IPS-18a (cell line): ENCODE measurements at regions not wholly inside any gene's neighbourhood (a gene's known extent, or its start where the extent isn't known, plus 50 kb on each side); places are given as distances from the start of the nearest gene placed in this dataset.

ENCODE experiments used
- H3K27ac ChIP-seq: one replicate; pipeline ENCODE4 v1.5.1; 2013; ENCODE audit warnings: low read length
- H3K27me3 ChIP-seq: one replicate; pipeline ENCODE4 v1.6.1; 2013; ENCODE audit warnings: mild to moderate bottlenecking, low read length; ENCODE audit not compliant: control insufficient read depth, insufficient read depth
- H3K36me3 ChIP-seq: one replicate; pipeline ENCODE4 v1.6.1; 2013; ENCODE audit warnings: low read depth, low read length; ENCODE audit not compliant: control insufficient read depth
- H3K4me1 ChIP-seq: one replicate; pipeline ENCODE4 v1.6.1; 2013; ENCODE audit warnings: low read depth, low read length; ENCODE audit not compliant: control insufficient read depth
- H3K4me3 ChIP-seq: one replicate; pipeline ENCODE4 v1.5.1; 2013; ENCODE audit warnings: low read length
- H3K9ac ChIP-seq: one replicate; pipeline ENCODE4 v1.6.1; 2013; ENCODE audit warnings: mild to moderate bottlenecking, low read length, moderate library complexity
- H3K9me3 ChIP-seq: one replicate; pipeline ENCODE4 v1.6.1; 2013; ENCODE audit warnings: low read depth, low read length; ENCODE audit not compliant: control insufficient read depth

GRCh38 chr2:173750353-173750801 lies 214.8 kb downstream of the SP3 start:
- H3K36me3 ChIP-seq: no peaks in the 10 kb centered on the region
- H3K4me3 ChIP-seq: no peak overlapping the region
- H3K27me3 ChIP-seq: no peaks in the 10 kb centered on the region
- H3K9me3 ChIP-seq: no peaks in the 10 kb centered on the region
- no peak overlapping the region for H3K9ac ChIP-seq
- no peak overlapping the region for H3K27ac ChIP-seq
- peaks cover 51% of the 10 kb centered on the region for H3K4me1 ChIP-seq

GRCh38 chr2:173750831-173751230 lies 214.3 kb downstream of the SP3 start:
- H3K27me3 ChIP-seq: no peaks in the 10 kb centered on the region
- H3K9me3 ChIP-seq: no peaks in the 10 kb centered on the region
- peaks cover 51% of the 10 kb centered on the region for H3K4me1 ChIP-seq
- no peaks in the 10 kb centered on the region for H3K36me3 ChIP-seq
- H3K4me3 ChIP-seq: no peak overlapping the region
- no peak overlapping the region for H3K9ac ChIP-seq
- H3K27ac ChIP-seq: no peak overlapping the region

GRCh38 chr2:173751245-173751975 lies 213.8 kb downstream of the SP3 start:
- no peak overlapping the region for H3K9ac ChIP-seq
- H3K27me3 ChIP-seq: no peaks in the 10 kb centered on the region

GRCh38 chr2:173752152-173752551 lies 213.0 kb downstream of the SP3 start:
- H3K27me3 ChIP-seq: no peaks in the 10 kb centered on the region
- H3K9ac ChIP-seq: no peak overlapping the region
- peaks cover 43% of the 10 kb centered on the region for H3K4me1 ChIP-seq
- no peak overlapping the region for H3K4me3 ChIP-seq
- no peaks in the 10 kb centered on the region for H3K36me3 ChIP-seq
- no peak overlapping the region for H3K27ac ChIP-seq
- H3K9me3 ChIP-seq: no peaks in the 10 kb centered on the region

More at GRCh38 chr2:173751245-173751975, 213.8 kb downstream of the SP3 start:
- no peaks in the 10 kb centered on the region for H3K36me3 ChIP-seq
- no peak overlapping the region for H3K27ac ChIP-seq
- H3K4me1 ChIP-seq: peaks cover 50% of the 10 kb centered on the region
- no peaks in the 10 kb centered on the region for H3K9me3 ChIP-seq
- no peak overlapping the region for H3K4me3 ChIP-seq

- Histone ChIP-seq H3K9ac (no peak overlapping the region), H3K27me3 (no peaks in the 10 kb centered on the region), H3K4me1 (peaks cover 45% of the 10 kb centered on the region), H3K36me3 (no peaks in the 10 kb centered on the region), H3K9me3 (no peaks in the 10 kb centered on the region), H3K4me3 (no peak overlapping the region), H3K27ac (no peak overlapping the region)
Observed at GRCh38 chr2:173753441-173753840, 211.7 kb downstream of the SP3 start.

- Histone ChIP-seq H3K27me3 (no peaks in the 10 kb centered on the region), H3K4me3 (no peak overlapping the region), H3K9me3 (no peaks in the 10 kb centered on the region), H3K4me1 (peaks cover 45% of the 10 kb centered on the region), H3K27ac (no peak overlapping the region), H3K9ac (no peak overlapping the region), H3K36me3 (no peaks in the 10 kb centered on the region)
Observed at GRCh38 chr2:173754165-173754564, 211.0 kb downstream of the SP3 start.

GRCh38 chr2:173754837-173755236 lies 210.3 kb downstream of the SP3 start:
- Histone ChIP-seq H3K4me3 (no peak overlapping the region), H3K4me1 (peaks cover 45% of the 10 kb centered on the region), H3K36me3 (no peaks in the 10 kb centered on the region), H3K27ac (no peak overlapping the region), H3K9me3 (no peaks in the 10 kb centered on the region), H3K27me3 (no peaks in the 10 kb centered on the region), H3K9ac (no peak overlapping the region)

- H3K9me3 ChIP-seq: no peaks in the 10 kb centered on the region
- H3K4me3 ChIP-seq: no peak overlapping the region
- no peaks in the 10 kb centered on the region for H3K36me3 ChIP-seq
- no peak overlapping the region for H3K27ac ChIP-seq
- H3K4me1 ChIP-seq: peaks cover 39% of the 10 kb centered on the region
- H3K27me3 ChIP-seq: no peaks in the 10 kb centered on the region
- no peak overlapping the region for H3K9ac ChIP-seq
Observed at GRCh38 chr2:173755798-173756197, 209.4 kb downstream of the SP3 start.

GRCh38 chr2:173759959-173760358 lies 205.2 kb downstream of the SP3 start:
- Histone ChIP-seq H3K9me3 (no peaks in the 10 kb centered on the region), H3K4me1 (peaks cover 37% of the 10 kb centered on the region), H3K9ac (peak overlapping the region; percentile 21), H3K27me3 (no peaks in the 10 kb centered on the region), H3K27ac (no peak overlapping the region), H3K36me3 (no peaks in the 10 kb centered on the region), H3K4me3 (no peak overlapping the region)

GRCh38 chr2:173760553-173760952 lies 204.6 kb downstream of the SP3 start:
- H3K4me3 ChIP-seq: no peak overlapping the region
- no peaks in the 10 kb centered on the region for H3K36me3 ChIP-seq
- H3K4me1 ChIP-seq: peaks cover 37% of the 10 kb centered on the region
- H3K9me3 ChIP-seq: no peaks in the 10 kb centered on the region
- no peak overlapping the region for H3K9ac ChIP-seq
- H3K27ac ChIP-seq: no peak overlapping the region
- H3K27me3 ChIP-seq: no peaks in the 10 kb centered on the region

GRCh38 chr2:173761603-173762119 lies 203.5 kb downstream of the SP3 start:
- Histone ChIP-seq H3K4me3 (no peak overlapping the region), H3K9ac (no peak overlapping the region), H3K36me3 (no peaks in the 10 kb centered on the region), H3K27me3 (no peaks in the 10 kb centered on the region), H3K4me1 (peaks cover 37% of the 10 kb centered on the region), H3K27ac (no peak overlapping the region), H3K9me3 (no peaks in the 10 kb centered on the region)

- Histone ChIP-seq H3K4me3 (no peak overlapping the region), H3K4me1 (peaks cover 37% of the 10 kb centered on the region), H3K9ac (no peak overlapping the region), H3K36me3 (no peaks in the 10 kb centered on the region), H3K27me3 (no peaks in the 10 kb centered on the region), H3K27ac (no peak overlapping the region), H3K9me3 (no peaks in the 10 kb centered on the region)
Observed at GRCh38 chr2:173762221-173762620, 203.0 kb downstream of the SP3 start.
